ENCODE measurements at regions not wholly inside any gene's neighbourhood (a gene's known extent, or its start where the extent isn't known, plus 50 kb on each side); places are given as distances from the start of the nearest gene placed in this dataset.

- FAIRE-seq, result no peak
- no peak for TF ChIP-seq YY1 (IDR thresholded peaks at IDR 0.05; ENCODE audit: low read depth, low read length)
- no peak for TF ChIP-seq GABPA (IDR thresholded peaks at IDR 0.05; ENCODE audit: borderline replicate concordance, insufficient read depth, low read length)
- no peak for TF ChIP-seq KDM1A (IDR thresholded peaks at IDR 0.05; ENCODE audit: borderline replicate concordance, low read length)
Measured at GRCh38 chr2:103383541-103383940, 621.7 kb downstream of the TMEM182 start.

More at GRCh38 chr2:103383541-103383940, 621.7 kb downstream of the TMEM182 start:
- no peak overlapping the region for H2AFZ ChIP-seq (ENCODE audit: low read length)
- DNase-seq (ENCODE audit: low read depth in 1 of 2, low spot score in 2 of 2), result no peak
- no peak overlapping the region for H4K8ac ChIP-seq (ENCODE audit: extremely low read depth, insufficient read depth, low read length)
- H2BK5ac ChIP-seq (ENCODE audit: low read depth, low read length), result no peak overlapping the region
- ChIA-PET CTCF (ENCODE audit: partially characterized antibody) (no interaction called here), POLR2A (ENCODE audit: partially characterized antibody) (interaction anchor here (1.5 kb wide), 1 partner anchor 19 kb away, joined by 4 read pairs; no protein-coding TSS in a partner anchor)
- H3K4me3 ChIP-seq (ENCODE audit: extremely low read depth in 1 of 4, insufficient read depth in 2 of 4, low read depth in 3 of 4, low read length in 4 of 4), result no peak overlapping the region
- no peak overlapping the region for H2AK5ac ChIP-seq (ENCODE audit: low read depth, low read length)
- H4K20me1 ChIP-seq (replicated peaks in 1 of 2; ENCODE audit: control insufficient read depth in 1 of 2, insufficient read depth in 2 of 2, low read length in 2 of 2), result no peaks in the 10 kb centered on the region
- no peaks in the 10 kb centered on the region for H3K79me1 ChIP-seq (ENCODE audit: low read depth, low read length)
- H2BK12ac ChIP-seq (ENCODE audit: low read depth, low read length), result no peak overlapping the region
- H3K27me3 ChIP-seq (replicated peaks in 1 of 4; ENCODE audit: control insufficient read depth in 3 of 4, extremely low read depth in 1 of 4, insufficient read depth in 3 of 4, low read length in 3 of 4), result no peaks in the 10 kb centered on the region
- peaks cover 0 to 8% (median 0%) of the 10 kb centered on the region in 4 experiments; a peak in 1 of 7 replicates for H3K4me1 ChIP-seq (replicated peaks in 1 of 4; ENCODE audit: control insufficient read depth in 3 of 4, insufficient read depth in 4 of 4, low read length in 3 of 4)
- H3K4me2 ChIP-seq (ENCODE audit: insufficient read depth in 1 of 2, low read depth in 2 of 2, low read length in 2 of 2), result no peak overlapping the region; a peak in 1 of 4 replicates
- WGBS, 2 experiments (ENCODE audit: extremely low coverage in 1 of 2, insufficient coverage in 1 of 2, insufficient read length in 1 of 2, insufficient replicate concordance in 2 of 2, low coverage in 1 of 2, low lambda C conversion rate in 2 of 2, missing lambda C conversion rate in 1 of 2), result 85% methylated on average over 3 of the region's 3 CpGs; no CpG with 5 or more reads in 1 of the 2 experiments
- no peak overlapping the region for H3K27ac ChIP-seq (ENCODE audit: low read depth, low read length)
- H3K4ac ChIP-seq (replicated peaks; ENCODE audit: insufficient read length, low read depth, low read length), result no peak overlapping the region
- no peak overlapping the region for H3K9ac ChIP-seq (replicated peaks in 1 of 4; ENCODE audit: extremely low read depth in 1 of 4, low read depth in 3 of 4, low read length in 3 of 4)
- no peak overlapping the region for H3K14ac ChIP-seq (ENCODE audit: insufficient read length)
- H3K79me2 ChIP-seq (ENCODE audit: control insufficient read depth in 1 of 2, insufficient read depth in 2 of 2, low read length in 2 of 2), result no peaks in the 10 kb centered on the region
- H3K36me3 ChIP-seq (ENCODE audit: control insufficient read depth in 2 of 4, insufficient read depth in 4 of 4, low read length in 3 of 4), result no peaks in the 10 kb centered on the region
- H2BK120ac ChIP-seq (replicated peaks; ENCODE audit: low read depth, low read length), result no peak overlapping the region
- H3K9me3 ChIP-seq (ENCODE audit: insufficient read depth in 2 of 2, low read depth in 1 of 2, low read length in 1 of 2), result no peaks in the 10 kb centered on the region
- no peak overlapping the region for H4K91ac ChIP-seq (replicated peaks; ENCODE audit: insufficient read length, low read length)
- H3K23ac ChIP-seq (ENCODE audit: insufficient read length), result no peak overlapping the region
- no peak overlapping the region for H3K18ac ChIP-seq (ENCODE audit: extremely low read depth, low read length)
- H4K5ac ChIP-seq (ENCODE audit: insufficient read length, low read depth, low read length), result no peak overlapping the region
- H3K23me2 ChIP-seq (ENCODE audit: low read depth, low read length), result no peaks in the 10 kb centered on the region
- H3K56ac ChIP-seq (replicated peaks; ENCODE audit: insufficient read length, low read depth, low read length), result no peak overlapping the region
- H2BK20ac ChIP-seq (ENCODE audit: low read length), result no peak overlapping the region
- no peak overlapping the region for H2BK15ac ChIP-seq (ENCODE audit: low read length)
